GM18907 (cell line): ENCODE measurements at regions not wholly inside any gene's neighbourhood (a gene's known extent, or its start where the extent isn't known, plus 50 kb on each side); places are given as distances from the start of the nearest gene placed in this dataset.
"Not testable (repeated sequence)": the region's sequence is repeated elsewhere in the genome, so short reads cannot be mapped to it uniquely, and the experiment has no call there.

Experiments
- ATAC-seq: cut with Tn5 transposase; IDR thresholded peaks from one replicate; pipeline ENCODE4 v1.9.1; 2021; ENCODE audit warnings: mild to moderate bottlenecking, moderate library complexity; ENCODE audit not compliant: unreplicated experiment

- no peak for ATAC-seq
Measured at GRCh38 chr6:140201787-140202458, 827.5 kb upstream of the CITED2 start.

- no peak for ATAC-seq
Measured at GRCh38 chr6:140193269-140193668, 818.8 kb upstream of the CITED2 start.

DNA sequence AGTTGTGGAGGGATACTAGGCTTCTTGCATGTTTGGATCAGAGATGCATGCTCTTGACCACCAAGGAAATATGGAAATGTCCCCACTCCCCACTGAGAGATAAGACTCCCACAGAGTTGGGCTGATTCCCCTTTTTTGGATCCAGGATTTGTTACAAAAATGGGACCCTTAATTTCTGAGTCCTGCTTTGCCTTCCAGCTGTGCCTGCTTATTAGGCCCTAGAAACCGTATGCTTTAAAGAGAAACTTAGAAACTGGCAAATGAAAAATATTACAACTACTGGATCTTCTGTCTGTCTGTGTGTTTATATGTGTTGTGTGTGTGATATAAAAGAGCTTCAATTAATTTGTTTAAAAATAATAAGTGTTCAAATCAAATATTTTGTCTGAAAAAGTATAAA lies 817.6 kb upstream of the CITED2 start:
- ATAC-seq, result no peak

- ATAC-seq, result not testable (repeated sequence)
Measured at GRCh38 chr6:140189263-140189662, 814.8 kb upstream of the CITED2 start.

- ATAC-seq, result no peak
Measured at GRCh38 chr6:140185991-140186390, 811.5 kb upstream of the CITED2 start.

DNA sequence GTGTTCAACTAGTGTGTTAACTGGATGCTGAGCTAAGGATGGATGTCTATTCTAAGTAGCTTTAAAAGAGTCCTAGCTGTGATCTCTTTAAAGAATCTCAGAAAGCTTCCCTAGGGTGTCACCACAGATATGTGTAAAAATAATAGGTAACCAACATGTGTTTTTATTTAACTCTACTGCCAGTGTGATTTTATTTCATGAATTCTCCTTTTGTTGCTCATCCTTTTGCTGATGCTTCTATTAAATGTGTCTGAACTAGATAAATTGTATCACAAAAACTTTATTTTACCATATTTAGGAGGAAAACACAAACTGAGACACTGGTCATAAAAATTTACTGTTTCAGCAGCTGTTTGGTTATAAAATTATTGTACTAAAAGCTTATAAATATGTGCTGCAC lies 809.4 kb upstream of the CITED2 start:
- no peak for ATAC-seq

- no peak for ATAC-seq
Measured at GRCh38 chr6:140182821-140183220, 808.4 kb upstream of the CITED2 start.

DNA sequence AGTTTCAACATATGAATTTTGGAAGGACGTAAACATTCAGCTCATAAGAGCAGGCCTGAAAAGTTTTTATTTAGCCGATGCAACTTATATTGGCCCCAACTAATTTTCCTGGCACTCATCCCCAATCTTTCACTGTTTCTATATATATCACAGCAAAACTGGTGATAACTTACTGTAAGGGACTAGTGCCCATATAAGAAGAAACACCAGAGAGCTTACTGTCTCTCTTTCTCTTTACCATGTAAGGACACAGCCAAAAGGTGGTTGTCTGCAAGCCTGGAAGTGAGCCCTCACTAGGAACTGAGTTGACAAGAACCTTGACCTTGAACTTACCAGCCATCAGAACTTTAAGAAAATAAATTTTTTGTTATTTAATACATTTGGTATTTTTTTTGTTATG lies 807.4 kb upstream of the CITED2 start:
- no peak for ATAC-seq

DNA sequence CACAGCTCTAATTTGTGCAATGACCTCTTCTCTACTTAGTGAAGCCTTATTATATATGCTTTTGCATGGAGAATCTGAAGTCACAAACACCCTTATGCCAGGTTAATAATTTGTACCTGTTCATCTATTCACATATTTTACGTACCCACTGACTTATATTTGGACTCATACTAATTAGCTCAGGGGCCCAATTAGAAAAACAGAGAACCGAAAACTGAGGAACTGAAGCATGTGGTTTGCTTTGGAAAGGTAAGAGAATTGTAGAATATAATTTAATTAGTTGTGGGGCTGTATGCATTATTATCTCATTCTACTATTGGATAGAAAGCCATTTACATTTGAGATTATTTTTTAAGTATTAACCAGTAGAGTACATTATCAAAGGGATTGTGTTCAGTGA lies 805.9 kb upstream of the CITED2 start:
- no peak for ATAC-seq

DNA sequence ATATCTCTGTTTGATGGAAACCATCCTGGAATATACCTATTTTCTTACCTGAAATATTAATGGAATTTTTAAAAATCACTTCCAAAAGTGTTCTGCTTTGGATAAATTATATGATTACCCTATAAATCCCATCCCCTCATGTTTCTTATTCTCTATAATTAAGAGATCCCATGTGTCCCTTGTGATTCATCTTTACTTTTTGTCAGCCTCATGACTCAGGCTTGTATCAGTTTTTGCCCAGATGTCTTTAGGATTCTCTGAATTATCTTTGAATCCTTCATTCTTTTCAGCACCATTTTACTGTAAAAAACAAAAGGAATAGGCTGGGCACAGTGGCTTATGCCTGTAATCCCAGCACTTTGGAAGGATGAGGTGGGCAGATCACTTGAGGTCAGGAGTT lies 804.5 kb upstream of the CITED2 start:
- no peak for ATAC-seq

- no peak for ATAC-seq
Measured at GRCh38 chr6:140178520-140178919, 804.1 kb upstream of the CITED2 start.

- ATAC-seq, result no peak
Measured at GRCh38 chr6:140176306-140176705, 801.9 kb upstream of the CITED2 start.

DNA sequence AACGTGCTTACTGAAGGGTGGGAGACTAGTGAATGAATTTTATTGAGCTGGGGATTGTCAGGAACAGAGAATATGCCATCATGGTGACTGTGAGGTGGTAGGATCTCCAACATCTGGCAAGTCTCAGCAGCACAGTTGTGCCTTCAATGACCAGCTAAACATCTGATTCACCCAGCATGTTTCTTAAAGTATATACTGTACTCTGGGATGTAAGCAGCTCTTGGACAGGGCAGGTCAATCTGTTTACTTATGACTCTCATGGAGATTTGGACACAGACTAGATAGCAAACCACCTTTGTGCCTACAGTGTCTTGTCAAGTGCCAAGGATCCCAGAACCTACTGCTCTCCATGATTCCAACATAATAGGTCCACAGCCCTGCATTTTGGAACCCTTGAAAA lies 801.0 kb upstream of the CITED2 start:
- ATAC-seq, result no peak

DNA sequence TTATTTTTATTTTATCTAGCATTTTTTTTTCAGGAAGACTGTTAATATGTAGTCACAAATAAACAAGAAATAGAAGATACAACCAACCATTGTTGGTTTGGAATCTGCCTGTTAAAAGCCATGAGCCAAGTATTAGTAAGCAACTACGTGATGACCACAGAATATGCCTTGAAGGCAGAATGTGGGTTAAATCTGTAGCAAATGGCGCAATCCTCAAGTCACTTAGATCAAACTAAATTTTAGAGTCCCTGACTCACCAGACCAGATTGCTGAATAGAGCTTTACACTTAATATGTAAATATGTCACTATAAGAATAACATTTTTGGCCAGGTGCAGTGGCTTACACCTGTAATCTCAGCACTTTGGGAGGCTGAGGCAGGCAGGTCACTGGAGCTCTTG lies 800.1 kb upstream of the CITED2 start:
- ATAC-seq, result no peak

- ATAC-seq, result no peak
Measured at GRCh38 chr6:140168365-140168764, 793.9 kb upstream of the CITED2 start.

- no peak for ATAC-seq
Measured at GRCh38 chr6:140160909-140161308, 786.5 kb upstream of the CITED2 start.

- no peak for ATAC-seq
Measured at GRCh38 chr6:140160494-140160893, 786.0 kb upstream of the CITED2 start.

DNA sequence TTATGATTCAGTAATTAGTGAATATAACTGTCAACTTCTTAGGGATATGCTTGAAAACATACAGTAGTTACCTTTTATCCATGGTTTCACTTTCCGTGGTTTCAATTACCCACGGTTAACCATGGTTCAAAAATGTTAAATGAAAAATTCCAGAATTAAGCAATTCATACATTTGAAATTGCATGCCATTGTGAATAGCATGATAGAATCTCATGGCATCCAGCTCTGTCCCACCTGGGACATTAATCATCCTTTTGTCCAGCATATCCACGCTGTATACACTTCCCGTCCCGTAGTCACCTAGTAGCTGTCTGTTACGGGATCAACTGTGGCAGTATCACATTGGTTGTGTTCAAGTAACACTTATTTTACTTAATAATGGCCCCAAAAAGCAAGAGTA lies 781.7 kb upstream of the CITED2 start:
- ATAC-seq, result no peak

GRCh38 chr6:140155451-140156126 lies 781.1 kb upstream of the CITED2 start:
- ATAC-seq, result no peak

DNA sequence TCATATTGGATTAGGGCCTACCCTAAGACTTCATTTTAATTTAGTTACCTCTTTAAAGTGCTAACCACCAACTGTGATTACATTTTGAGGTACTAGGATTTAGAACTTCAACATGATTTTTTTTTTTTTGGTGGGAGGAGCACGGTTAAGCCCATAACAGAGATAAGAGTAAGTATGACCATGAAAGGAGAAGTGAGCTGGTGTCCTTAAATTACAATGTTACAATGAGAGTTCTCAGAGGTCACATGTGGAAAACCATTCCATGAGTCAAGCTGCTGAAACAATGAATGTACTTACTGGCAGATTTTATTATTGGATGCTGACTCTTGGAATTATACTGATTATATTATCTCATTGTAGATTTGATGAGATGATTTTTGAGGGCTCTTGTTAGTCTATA lies 779.3 kb upstream of the CITED2 start:
- no peak for ATAC-seq

DNA sequence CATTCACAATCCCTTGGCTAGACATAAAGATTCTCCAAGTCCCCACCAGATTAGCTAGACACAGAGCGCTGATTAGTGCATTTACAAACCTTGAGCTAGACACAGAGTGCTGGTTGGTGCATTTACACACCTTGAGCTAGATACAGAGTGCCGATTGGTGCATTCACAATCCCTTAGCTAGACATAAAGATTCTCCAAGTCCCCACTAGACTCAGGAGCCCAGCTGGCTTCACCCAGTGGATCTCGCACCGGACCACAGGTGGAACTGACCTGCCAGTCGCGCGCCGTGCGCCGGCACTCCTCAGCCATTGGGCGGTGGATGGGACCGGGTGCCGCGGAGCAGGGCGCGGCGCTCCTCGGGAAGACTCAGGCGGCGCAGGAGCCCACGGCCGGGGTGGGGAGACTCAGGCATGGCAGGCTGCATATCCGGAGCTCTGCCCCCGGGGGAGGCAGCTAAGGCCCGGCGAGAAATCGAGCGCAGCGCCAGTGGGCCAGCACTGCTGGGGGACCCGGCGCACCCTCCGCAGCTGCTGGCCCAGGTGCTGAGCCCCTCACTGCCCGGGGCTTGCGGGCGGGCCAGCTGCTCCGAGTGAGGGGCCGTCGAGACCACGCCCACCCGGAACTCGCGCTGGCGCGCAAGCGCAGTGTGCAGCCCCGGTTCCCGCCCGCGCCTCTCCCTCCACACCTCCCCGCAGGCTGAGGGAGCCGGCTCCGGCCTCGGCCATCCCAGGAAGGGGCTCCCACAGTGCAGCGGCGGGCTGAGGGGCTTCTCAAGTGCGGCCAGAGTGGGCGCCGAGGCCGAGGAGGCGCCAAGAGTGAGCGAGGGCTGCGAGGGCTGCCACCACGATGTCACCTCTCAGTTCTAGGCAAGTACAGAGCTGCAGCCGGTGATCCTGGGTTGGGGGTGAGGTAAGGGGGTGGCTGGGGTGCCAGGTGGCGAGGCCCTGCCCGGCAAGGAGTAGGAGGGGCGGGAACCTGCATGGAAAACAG lies 773.7 kb upstream of the CITED2 start:
- not testable (repeated sequence) for ATAC-seq

GRCh38 chr6:140140891-140141290 lies 766.4 kb upstream of the CITED2 start:
- ATAC-seq, result no peak
